GM23248 (cell line): ENCODE measurements at regions not wholly inside any gene's neighbourhood (a gene's known extent, or its start where the extent isn't known, plus 50 kb on each side); places are given as distances from the start of the nearest gene placed in this dataset.

Experiments used
- EZH2 ChIP-seq: fragments of 200-600 bp; sonication (generic); IDR thresholded peaks from 2 replicates; pipeline ENCODE4 v1.6.1; 2018; ENCODE audit warnings: antibody characterized with exemption, mild to moderate bottlenecking; ENCODE audit not compliant: insufficient read depth, poor library complexity, severe bottlenecking
- EZH2phosphoT487 ChIP-seq: fragments of 200-600 bp; sonication (generic); IDR thresholded peaks from 2 replicates; pipeline ENCODE4 v1.6.1; 2018; ENCODE audit warnings: antibody characterized with exemption, moderate library complexity, mild to moderate bottlenecking, low read depth; ENCODE audit not compliant: insufficient read depth

DNA sequence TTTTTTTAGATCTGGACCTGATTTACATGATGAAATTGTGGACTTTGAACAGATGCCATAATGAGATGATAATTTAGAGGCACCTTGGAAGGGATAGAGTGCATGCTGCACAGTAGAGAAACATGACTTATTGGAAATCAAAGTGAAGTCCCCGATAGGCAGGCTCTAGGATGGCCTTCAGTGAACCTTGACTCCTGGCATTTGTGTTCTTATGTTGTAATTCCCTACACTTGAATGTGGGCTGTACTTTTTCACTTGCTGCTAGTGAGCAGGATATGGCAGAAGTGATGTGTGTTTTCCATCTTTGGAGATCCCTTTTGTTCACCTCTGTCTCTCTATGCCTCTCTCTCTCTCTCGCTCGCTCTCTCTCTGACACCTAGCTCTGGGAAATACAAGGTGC is 1614.6 kb downstream of the PCDH9 start:
- TF ChIP-seq EZH2, result no peak
- TF ChIP-seq EZH2phosphoT487, result no peak
